H9 (cell line): ENCODE measurements at regions not wholly inside any gene's neighbourhood (a gene's known extent, or its start where the extent isn't known, plus 50 kb on each side); places are given as distances from the start of the nearest gene placed in this dataset.

ENCODE experiments used
- DNase-seq: peaks from one replicate; pipeline ENCODE4 v3.0.0-alpha.2; 2017
- H2AFZ ChIP-seq: one replicate; pipeline ENCODE4 v1.6.1; 2013; ENCODE audit warnings: mild to moderate bottlenecking, low read length, control low read depth, moderate library complexity
- H2AK5ac ChIP-seq: 2 replicates; pipeline ENCODE4 v1.6.1; 2013; ENCODE audit warnings: low read length, control low read depth, mixed read lengths; ENCODE audit not compliant: insufficient read length
- H2BK120ac ChIP-seq: one replicate; pipeline ENCODE4 v1.6.1; 2013; ENCODE audit warnings: low read depth, mild to moderate bottlenecking, low read length, control low read depth, inconsistent platforms; ENCODE audit not compliant: poor library complexity, severe bottlenecking
- H2BK12ac ChIP-seq: 2 replicates; pipeline ENCODE4 v1.6.1; 2013; ENCODE audit warnings: low read length, control low read depth, mixed read lengths, low read depth; ENCODE audit not compliant: insufficient read length
- H2BK15ac ChIP-seq: 2 replicates; pipeline ENCODE4 v1.6.1; 2013; ENCODE audit warnings: low read depth, low read length, control low read depth
- H2BK20ac ChIP-seq: one replicate; pipeline ENCODE4 v1.6.1; 2013; ENCODE audit warnings: low read depth, mild to moderate bottlenecking, low read length, control low read depth, inconsistent platforms; ENCODE audit not compliant: poor library complexity, severe bottlenecking
- H2BK5ac ChIP-seq: 2 replicates; pipeline ENCODE4 v1.6.1; 2013; ENCODE audit warnings: low read length, control low read depth, mixed read lengths; ENCODE audit not compliant: insufficient read length
- H3K14ac ChIP-seq: 2 replicates; pipeline ENCODE4 v1.6.1; 2013; ENCODE audit warnings: low read length, control low read depth; ENCODE audit not compliant: insufficient read depth
- H3K18ac ChIP-seq: 2 replicates; pipeline ENCODE4 v1.6.1; 2013; ENCODE audit warnings: low read depth, mild to moderate bottlenecking, mixed read lengths, low read length, control low read depth; ENCODE audit not compliant: insufficient read length
- H3K23ac ChIP-seq: 2 replicates; pipeline ENCODE4 v1.6.1; 2013; ENCODE audit warnings: low read length, control low read depth, mixed read lengths, low read depth; ENCODE audit not compliant: insufficient read length
- H3K23me2 ChIP-seq: 2 replicates; pipeline ENCODE4 v1.6.1; 2013; ENCODE audit warnings: low read depth, mild to moderate bottlenecking, mixed read lengths, low read length, control low read depth; ENCODE audit not compliant: insufficient read length, poor library complexity, severe bottlenecking
- H3K27ac ChIP-seq: 2 replicates; pipeline ENCODE4 v1.5.1; 2013; ENCODE audit warnings: low read length, control low read depth, mixed read lengths, low read depth; ENCODE audit not compliant: insufficient read length
- H3K27me3 ChIP-seq: 2 replicates; pipeline ENCODE4 v1.6.1; 2013; ENCODE audit warnings: low read length, control low read depth, inconsistent platforms; ENCODE audit not compliant: insufficient read depth
- H3K4ac ChIP-seq: 2 replicates; pipeline ENCODE4 v1.6.1; 2013; ENCODE audit warnings: low read depth, mild to moderate bottlenecking, control low read depth, inconsistent platforms, low read length, moderate library complexity
- H3K4me1 ChIP-seq: 2 replicates; pipeline ENCODE4 v1.6.1; 2013; ENCODE audit warnings: low read length, control low read depth, inconsistent platforms; ENCODE audit not compliant: insufficient read depth
- H3K4me2 ChIP-seq: 2 replicates; pipeline ENCODE4 v1.6.1; 2013; ENCODE audit warnings: low read length, control low read depth, mixed read lengths; ENCODE audit not compliant: insufficient read length, insufficient read depth
- H3K56ac ChIP-seq: 2 replicates; pipeline ENCODE4 v1.6.1; 2013; ENCODE audit warnings: low read depth, mild to moderate bottlenecking, mixed read lengths, low read length, control low read depth; ENCODE audit not compliant: insufficient read length
- H3K79me1 ChIP-seq: 2 replicates; pipeline ENCODE4 v1.6.1; 2013; ENCODE audit warnings: low read depth, mild to moderate bottlenecking, moderate library complexity, low read length, control low read depth, inconsistent platforms; ENCODE audit not compliant: insufficient read depth, poor library complexity, severe bottlenecking
- H3K79me2 ChIP-seq: 2 replicates; pipeline ENCODE4 v1.6.1; 2013; ENCODE audit warnings: low read length, control low read depth, inconsistent platforms; ENCODE audit not compliant: insufficient read depth
- H3K9ac ChIP-seq: 2 replicates; pipeline ENCODE4 v1.6.1; 2013; ENCODE audit warnings: low read length, control low read depth, mixed read lengths; ENCODE audit not compliant: insufficient read length; ENCODE audit errors: extremely low read depth
- H3K9me3 ChIP-seq: one replicate; pipeline ENCODE4 v1.6.1; 2013; ENCODE audit warnings: low read depth, low read length, inconsistent platforms; ENCODE audit not compliant: control insufficient read depth
- H3T11ph ChIP-seq: one replicate; pipeline ENCODE4 v1.6.1; 2013; ENCODE audit warnings: mild to moderate bottlenecking, low read length, control low read depth, inconsistent platforms
- H4K20me1 ChIP-seq: one replicate; pipeline ENCODE4 v1.6.1; 2013; ENCODE audit not compliant: control insufficient read depth, insufficient read length, insufficient read depth
- H4K5ac ChIP-seq: 2 replicates; pipeline ENCODE4 v1.6.1; 2013; ENCODE audit warnings: low read depth, mild to moderate bottlenecking, mixed read lengths, low read length, control low read depth; ENCODE audit not compliant: insufficient read length
- H4K8ac ChIP-seq: replicated peaks from 2 replicates; pipeline ENCODE4 v1.6.1; 2013; ENCODE audit warnings: low read length, control low read depth, mixed read lengths, low read depth; ENCODE audit not compliant: insufficient read length
- H4K91ac ChIP-seq: 2 replicates; pipeline ENCODE4 v1.6.1; 2013; ENCODE audit warnings: low read depth, mild to moderate bottlenecking, moderate library complexity, mixed read lengths, low read length, control low read depth; ENCODE audit not compliant: insufficient read length
- H3K27ac Mint-ChIP-seq, 3 experiments: 2 replicates in 2 of 3; 3 replicates in 1 of 3; pipeline ENCODE4 v1.8.0; 2020 to 2021; ENCODE audit warnings: mixed read lengths in 3 of 3, mild to moderate bottlenecking in 1 of 3, moderate library complexity in 1 of 3
- H3K27me3 Mint-ChIP-seq: 2 replicates; pipeline ENCODE4 v1.8.0; 2021; ENCODE audit warnings: low read depth, mild to moderate bottlenecking, moderate library complexity, mixed read lengths
- H3K36me3 Mint-ChIP-seq, 3 experiments: 2 replicates in 2 of 3; 3 replicates in 1 of 3; pipeline ENCODE4 v1.8.0; 2020 to 2021; ENCODE audit warnings: low read depth in 3 of 3, mixed read lengths in 3 of 3; ENCODE audit not compliant: insufficient read depth in 1 of 3
- H3K4me1 Mint-ChIP-seq, 2 experiments: 2 replicates each; pipeline ENCODE4 v1.8.0; 2020; ENCODE audit warnings: mixed read lengths in 2 of 2
- H3K4me3 Mint-ChIP-seq, 2 experiments: 2 replicates in 1 of 2; 3 replicates in 1 of 2; pipeline ENCODE4 v1.8.0; 2020 to 2021; ENCODE audit warnings: mild to moderate bottlenecking in 2 of 2, mixed read lengths in 2 of 2, moderate library complexity in 1 of 2
- H3K9me3 Mint-ChIP-seq, 2 experiments: 2 replicates in 1 of 2; 3 replicates in 1 of 2; pipeline ENCODE4 v1.8.0; 2020; ENCODE audit warnings: mild to moderate bottlenecking in 2 of 2, mixed read lengths in 2 of 2, moderate library complexity in 1 of 2
- WGBS: extraction: QIAGEN DNeasy Blood & Tissue Kit; methylation state at CpG from one replicate; pipeline ENCODE4 v1.1.7; 2013; ENCODE audit warnings: missing lambda C conversion rate, low lambda C conversion rate, mixed read lengths; ENCODE audit not compliant: insufficient read length; ENCODE audit errors: extremely low coverage; 5-methylcytosine and 5-hydroxymethylcytosine counted together
- TF ChIP-seq, protein P1 (sequence below): fragments of 200-600 bp; sonication (generic); conservative IDR thresholded peaks from 3 replicates; pipeline ENCODE4 v1.8.0; 2021; ENCODE audit warnings: antibody characterized with exemption, mild to moderate bottlenecking

DNA sequence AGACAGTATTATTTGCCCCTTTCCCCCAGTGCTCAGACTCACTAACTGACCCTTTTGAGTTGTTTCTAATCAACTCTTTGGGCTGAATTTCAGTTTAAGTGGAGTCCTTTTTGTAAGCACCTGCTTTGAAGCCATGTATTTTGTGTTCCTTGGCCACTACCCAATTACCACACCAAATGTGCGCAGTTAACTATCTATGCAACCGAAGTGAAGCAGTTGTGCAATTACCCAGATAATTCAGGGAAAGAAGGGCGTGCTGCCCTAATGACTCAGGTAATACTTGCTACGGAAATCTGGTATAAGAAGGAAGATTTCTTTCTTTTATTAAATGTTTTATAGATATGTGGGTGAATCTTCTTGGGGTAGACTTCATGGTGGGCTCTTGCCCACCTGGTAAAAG, 371.9 kb upstream of the TBL1XR1 start:
- Histone ChIP-seq H3K27ac (no peak overlapping the region), H3K27me3 (no peaks in the 10 kb centered on the region), H3K14ac (no peak overlapping the region), H4K20me1 (no peaks in the 10 kb centered on the region), H3K4me1 (peaks cover 2% of the 10 kb centered on the region; the same call in 1 of the 2 replicates), H3K23me2 (no peaks in the 10 kb centered on the region), H3K9ac (no peak overlapping the region), H3K79me2 (no peaks in the 10 kb centered on the region), H2BK5ac (no peak overlapping the region), H4K91ac (no peak overlapping the region), H2BK20ac (no peak overlapping the region), H3K18ac (no peak overlapping the region), H2BK15ac (no peak overlapping the region), H4K5ac (no peak overlapping the region), H4K8ac (no peak overlapping the region), H3K4ac (no peak overlapping the region), H3K23ac (no peak overlapping the region), H3T11ph (no peak overlapping the region), H3K9me3 (no peaks in the 10 kb centered on the region), H2AFZ (no peak overlapping the region), H3K4me2 (no peak overlapping the region), H2BK120ac (no peak overlapping the region), H2AK5ac (no peak overlapping the region), H3K56ac (no peak overlapping the region), H2BK12ac (no peak overlapping the region), H3K79me1 (no peaks in the 10 kb centered on the region)
- DNase-seq = no peak
- TF ChIP-seq, protein P1, sequence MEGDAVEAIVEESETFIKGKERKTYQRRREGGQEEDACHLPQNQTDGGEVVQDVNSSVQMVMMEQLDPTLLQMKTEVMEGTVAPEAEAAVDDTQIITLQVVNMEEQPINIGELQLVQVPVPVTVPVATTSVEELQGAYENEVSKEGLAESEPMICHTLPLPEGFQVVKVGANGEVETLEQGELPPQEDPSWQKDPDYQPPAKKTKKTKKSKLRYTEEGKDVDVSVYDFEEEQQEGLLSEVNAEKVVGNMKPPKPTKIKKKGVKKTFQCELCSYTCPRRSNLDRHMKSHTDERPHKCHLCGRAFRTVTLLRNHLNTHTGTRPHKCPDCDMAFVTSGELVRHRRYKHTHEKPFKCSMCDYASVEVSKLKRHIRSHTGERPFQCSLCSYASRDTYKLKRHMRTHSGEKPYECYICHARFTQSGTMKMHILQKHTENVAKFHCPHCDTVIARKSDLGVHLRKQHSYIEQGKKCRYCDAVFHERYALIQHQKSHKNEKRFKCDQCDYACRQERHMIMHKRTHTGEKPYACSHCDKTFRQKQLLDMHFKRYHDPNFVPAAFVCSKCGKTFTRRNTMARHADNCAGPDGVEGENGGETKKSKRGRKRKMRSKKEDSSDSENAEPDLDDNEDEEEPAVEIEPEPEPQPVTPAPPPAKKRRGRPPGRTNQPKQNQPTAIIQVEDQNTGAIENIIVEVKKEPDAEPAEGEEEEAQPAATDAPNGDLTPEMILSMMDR = no peak
- Mint-ChIP-seq H3K27me3 (no peaks in the 10 kb centered on the region; the same call in 1 of the 2 replicates), H3K27ac (no peak overlapping the region), H3K36me3 (peaks cover 0 to 10% (median 4%) of the 10 kb centered on the region in 3 experiments; a peak in 4 of 7 replicates), H3K4me1 (peaks cover 19 to 31% of the 10 kb centered on the region in 2 experiments), H3K9me3 (peaks cover 5 to 7% of the 10 kb centered on the region in 2 experiments; a peak in 4 of 5 replicates), H3K4me3 (no peak overlapping the region)
- WGBS = no CpG with 5 or more reads among the region's 4 CpGs
